ENCODE measurements at regions not wholly inside any gene's neighbourhood (a gene's known extent, or its start where the extent isn't known, plus 50 kb on each side); places are given as distances from the start of the nearest gene placed in this dataset.

- Histone ChIP-seq H3K4me1 (ENCODE audit: control insufficient read depth in 2 of 2, insufficient read depth in 2 of 2, low read length in 2 of 2) (no peaks in the 10 kb centered on the region), H3K9ac (ENCODE audit: low read length) (no peak overlapping the region), H3K4me3 (ENCODE audit: control extremely low read depth in 1 of 5, extremely low read depth in 1 of 5, insufficient read depth in 1 of 5, low read depth in 2 of 5, low read length in 4 of 5) (no peak overlapping the region), H3K27ac (ENCODE audit: low read length in 2 of 2) (no peak overlapping the region), H3K9me3 (ENCODE audit: control extremely low read depth in 1 of 3, control insufficient read depth in 2 of 3, insufficient read depth in 1 of 3, low read length in 2 of 3) (peaks cover 0 to 3% (median 0%) of the 10 kb centered on the region in 3 donors), H4K20me1 (ENCODE audit: control insufficient read depth, insufficient read depth, low read length, poor library complexity, severe bottlenecking) (no peaks in the 10 kb centered on the region), H2AFZ (ENCODE audit: insufficient read depth, low read depth, low read length, poor library complexity, severe bottlenecking) (no peak overlapping the region), H3K4me2 (replicated peaks; ENCODE audit: low read depth, low read length, poor library complexity, severe bottlenecking) (no peak overlapping the region), H3K36me3 (replicated peaks in 1 of 2; ENCODE audit: control extremely low read depth in 1 of 2, control insufficient read depth in 1 of 2, extremely low read depth in 1 of 2, insufficient read depth in 2 of 2, low read length in 1 of 2) (no peaks in the 10 kb centered on the region), H3K27me3 (replicated peaks in 1 of 4; ENCODE audit: control extremely low read depth in 1 of 4, control insufficient read depth in 3 of 4, insufficient read depth in 4 of 4, low read length in 3 of 4) (no peaks in the 10 kb centered on the region), H3K79me2 (ENCODE audit: control insufficient read depth, insufficient read depth, low read length) (no peaks in the 10 kb centered on the region)
- H3K9me3 Mint-ChIP-seq (ENCODE audit: insufficient read depth) = no peaks in the 10 kb centered on the region
- ATAC-seq (ENCODE audit: low read depth) (no peak), DNase-seq (no peak)
- ChIA-PET CTCF (no interaction called here), POLR2A (no interaction called here)
- 100% methylated on average over 1 of the region's 2 CpGs for WGBS (ENCODE audit: insufficient coverage)
- TF ChIP-seq CTCF (IDR thresholded peaks at IDR 0.05) (no peak), EZH2 (IDR thresholded peaks at IDR 0.05; ENCODE audit: borderline replicate concordance, insufficient read depth, low read depth, low read length, poor library complexity, severe bottlenecking) (no peak)
- intact Hi-C loops (cut with micrococcal nuclease) = no loop called here
- no peaks in the 10 kb centered on the region for H3K27me3 Mint-ChIP-seq
- H3K4me3 Mint-ChIP-seq = no peak overlapping the region
- H3K4me1 Mint-ChIP-seq = no peaks in the 10 kb centered on the region
- H3K27ac Mint-ChIP-seq = no peak overlapping the region
Measured at GRCh38 chr9:23933348-23933747, 107.3 kb upstream of the ELAVL2 start.

GRCh38 chr9:23926368-23926767, 100.3 kb upstream of the ELAVL2 start:
- Mint-ChIP-seq H3K9me3 (ENCODE audit: insufficient read depth) (no peaks in the 10 kb centered on the region), H3K27ac (no peak overlapping the region), H3K27me3 (no peaks in the 10 kb centered on the region), H3K4me1 (no peaks in the 10 kb centered on the region), H3K4me3 (no peak overlapping the region)
- TF ChIP-seq EZH2 (IDR thresholded peaks at IDR 0.05; ENCODE audit: borderline replicate concordance, insufficient read depth, low read depth, low read length, poor library complexity, severe bottlenecking) = no peak
- no peak for TF ChIP-seq CTCF (IDR thresholded peaks at IDR 0.05)
- H3K27ac ChIP-seq (ENCODE audit: low read length in 2 of 2) = no peak overlapping the region
- no peak for DNase-seq
- H3K36me3 ChIP-seq (replicated peaks in 1 of 2; ENCODE audit: control extremely low read depth in 1 of 2, control insufficient read depth in 1 of 2, extremely low read depth in 1 of 2, insufficient read depth in 2 of 2, low read length in 1 of 2) = no peaks in the 10 kb centered on the region
- H4K20me1 ChIP-seq (ENCODE audit: control insufficient read depth, insufficient read depth, low read length, poor library complexity, severe bottlenecking) = no peaks in the 10 kb centered on the region
- ATAC-seq (ENCODE audit: low read depth) = no peak
- no peak overlapping the region for H3K4me3 ChIP-seq (ENCODE audit: control extremely low read depth in 1 of 5, extremely low read depth in 1 of 5, insufficient read depth in 1 of 5, low read depth in 2 of 5, low read length in 4 of 5)
- no peaks in the 10 kb centered on the region for H3K79me2 ChIP-seq (ENCODE audit: control insufficient read depth, insufficient read depth, low read length)
- no peak overlapping the region for H3K9ac ChIP-seq (ENCODE audit: low read length)
- CTCF ChIA-PET = no interaction called here
- intact Hi-C loops (cut with micrococcal nuclease) = no loop called here
- no peaks in the 10 kb centered on the region for H3K27me3 ChIP-seq (replicated peaks in 1 of 4; ENCODE audit: control extremely low read depth in 1 of 4, control insufficient read depth in 3 of 4, insufficient read depth in 4 of 4, low read length in 3 of 4)
- no peaks in the 10 kb centered on the region for H3K9me3 ChIP-seq (ENCODE audit: control extremely low read depth in 1 of 3, control insufficient read depth in 2 of 3, insufficient read depth in 1 of 3, low read length in 2 of 3)
- H3K4me1 ChIP-seq (ENCODE audit: control insufficient read depth in 2 of 2, insufficient read depth in 2 of 2, low read length in 2 of 2) = no peaks in the 10 kb centered on the region
- POLR2A ChIA-PET = no interaction called here
- H3K4me2 ChIP-seq (replicated peaks; ENCODE audit: low read depth, low read length, poor library complexity, severe bottlenecking) = no peak overlapping the region
- H2AFZ ChIP-seq (ENCODE audit: insufficient read depth, low read depth, low read length, poor library complexity, severe bottlenecking) = no peak overlapping the region
